IMR-90 (cell line): ENCODE measurements at regions not wholly inside any gene's neighbourhood (a gene's known extent, or its start where the extent isn't known, plus 50 kb on each side); places are given as distances from the start of the nearest gene placed in this dataset.

Experiments
- POLR2A ChIP-seq: IDR thresholded peaks from 2 replicates; pipeline ENCODE4 v1.6.1; 2012; ENCODE audit warnings: mild to moderate bottlenecking, low read depth, low read length
- RFX5 ChIP-seq: IDR thresholded peaks from 2 replicates; pipeline ENCODE4 v1.8.0; 2012; ENCODE audit warnings: low read depth, mild to moderate bottlenecking, low read length, moderate library complexity
- SMC3 ChIP-seq: fragments of 150-350 bp; IDR thresholded peaks from 2 replicates; pipeline ENCODE4 v1.6.1; 2016; ENCODE audit warnings: low read depth, mild to moderate bottlenecking, antibody characterized with exemption, low read length, moderate library complexity
- TF ChIP-seq, protein P1 (sequence below): conservative IDR thresholded peaks from 2 replicates; pipeline ENCODE4 v1.5.1; 2012; ENCODE audit warnings: mild to moderate bottlenecking, low read depth, low read length, improper control_type of control experiment
- TF ChIP-seq, protein P2 (sequence below): fragments of 150-350 bp; IDR thresholded peaks from 2 replicates; pipeline ENCODE4 v1.6.1; 2017; ENCODE audit warnings: mild to moderate bottlenecking, antibody characterized with exemption, low read length, low read depth

DNA sequence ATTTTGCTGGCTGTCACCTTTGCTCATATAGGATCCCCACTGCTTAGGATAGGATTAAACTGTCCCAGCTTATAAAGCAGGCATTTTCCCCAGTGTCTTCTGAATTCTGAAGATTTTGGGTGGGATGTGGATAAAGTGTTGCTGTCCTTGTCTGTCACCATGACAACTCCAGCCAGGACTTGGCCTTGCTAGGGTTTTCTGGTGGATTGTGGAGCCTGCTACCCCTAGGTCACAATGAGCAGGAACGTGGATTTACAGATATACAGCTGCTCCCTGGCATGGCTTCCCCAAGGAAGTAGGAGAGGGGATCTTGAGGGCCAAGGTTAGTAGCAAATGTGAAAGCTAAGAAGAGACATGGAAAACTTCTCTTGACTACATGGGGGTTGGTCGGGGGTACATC is 220.7 kb downstream of the WDR11 start:
- TF ChIP-seq, protein P1, sequence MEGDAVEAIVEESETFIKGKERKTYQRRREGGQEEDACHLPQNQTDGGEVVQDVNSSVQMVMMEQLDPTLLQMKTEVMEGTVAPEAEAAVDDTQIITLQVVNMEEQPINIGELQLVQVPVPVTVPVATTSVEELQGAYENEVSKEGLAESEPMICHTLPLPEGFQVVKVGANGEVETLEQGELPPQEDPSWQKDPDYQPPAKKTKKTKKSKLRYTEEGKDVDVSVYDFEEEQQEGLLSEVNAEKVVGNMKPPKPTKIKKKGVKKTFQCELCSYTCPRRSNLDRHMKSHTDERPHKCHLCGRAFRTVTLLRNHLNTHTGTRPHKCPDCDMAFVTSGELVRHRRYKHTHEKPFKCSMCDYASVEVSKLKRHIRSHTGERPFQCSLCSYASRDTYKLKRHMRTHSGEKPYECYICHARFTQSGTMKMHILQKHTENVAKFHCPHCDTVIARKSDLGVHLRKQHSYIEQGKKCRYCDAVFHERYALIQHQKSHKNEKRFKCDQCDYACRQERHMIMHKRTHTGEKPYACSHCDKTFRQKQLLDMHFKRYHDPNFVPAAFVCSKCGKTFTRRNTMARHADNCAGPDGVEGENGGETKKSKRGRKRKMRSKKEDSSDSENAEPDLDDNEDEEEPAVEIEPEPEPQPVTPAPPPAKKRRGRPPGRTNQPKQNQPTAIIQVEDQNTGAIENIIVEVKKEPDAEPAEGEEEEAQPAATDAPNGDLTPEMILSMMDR: no peak
- TF ChIP-seq POLR2A (no peak), SMC3 (no peak), RFX5 (no peak)
- TF ChIP-seq, protein P2, sequence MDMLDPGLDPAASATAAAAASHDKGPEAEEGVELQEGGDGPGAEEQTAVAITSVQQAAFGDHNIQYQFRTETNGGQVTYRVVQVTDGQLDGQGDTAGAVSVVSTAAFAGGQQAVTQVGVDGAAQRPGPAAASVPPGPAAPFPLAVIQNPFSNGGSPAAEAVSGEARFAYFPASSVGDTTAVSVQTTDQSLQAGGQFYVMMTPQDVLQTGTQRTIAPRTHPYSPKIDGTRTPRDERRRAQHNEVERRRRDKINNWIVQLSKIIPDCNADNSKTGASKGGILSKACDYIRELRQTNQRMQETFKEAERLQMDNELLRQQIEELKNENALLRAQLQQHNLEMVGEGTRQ: no peak
